Ovary (tissue), 7 donors: ENCODE measurements at regions not wholly inside any gene's neighbourhood (a gene's known extent, or its start where the extent isn't known, plus 50 kb on each side); places are given as distances from the start of the nearest gene placed in this dataset.

Experiments used
- DNase-seq, 5 donors: peaks; one replicate each; pipeline ENCODE4 v3.0.0-alpha.2; 2019 to 2020
- H3K27ac ChIP-seq, 2 donors: fragments of 200-600 bp; one replicate each; pipeline versions ENCODE4 v1.5.1 to v1.8.0; 2019 to 2022
- H3K27me3 ChIP-seq: fragments of 200-600 bp; one replicate; pipeline ENCODE4 v1.8.0; 2022
- H3K36me3 ChIP-seq: fragments of 200-600 bp; sonication (generic); one replicate; pipeline ENCODE4 v1.5.1; 2019
- H3K4me1 ChIP-seq: one replicate; pipeline ENCODE4 v1.8.1; 2013; ENCODE audit warnings: mild to moderate bottlenecking, moderate library complexity; ENCODE audit not compliant: insufficient read depth
- H3K4me3 ChIP-seq: fragments of 200-600 bp; sonication (generic); one replicate; pipeline ENCODE4 v1.5.1; 2017
- H3K9me3 ChIP-seq, 2 donors: fragments of 200-600 bp in 1 of 2; sonication (generic) in 1 of 2; one replicate each; pipeline versions ENCODE4 v1.5.1 to v1.8.1; 2013 to 2019; ENCODE audit warnings: mild to moderate bottlenecking in 1 of 2, moderate library complexity in 1 of 2
- EP300 ChIP-seq: sonication (generic); formaldehyde crosslinking; IDR thresholded peaks from one replicate; pipeline ENCODE4 v1.6.1; 2017; ENCODE audit warnings: antibody characterized with exemption
- POLR2A ChIP-seq: fragments of 450-650 bp; IDR thresholded peaks from one replicate; pipeline ENCODE4 v1.6.1; 2017; ENCODE audit warnings: antibody characterized with exemption, mild to moderate bottlenecking, moderate library complexity
- WGBS, 3 donors: extraction: QIAGEN DNeasy Blood & Tissue Kit in 1 of 3; methylation state at CpG; one replicate each; pipeline versions ENCODE4 v1.1.5 to v1.1.7; 2013 to 2017; 5-methylcytosine and 5-hydroxymethylcytosine counted together
- intact Hi-C, 4 donors: fragments of 100-400 bp; cut with DNase I; formaldehyde crosslinking; loops; one replicate each; pipeline versions ENCODE4 v1.11.0 to v1.15.1; 2022 to 2023
- TF ChIP-seq, protein P1 (sequence below), 3 donors: fragments of 450-650 bp in 2 of 3; fragments of 200-600 bp in 1 of 3; IDR thresholded peaks; one replicate each; pipeline versions ENCODE4 v1.5.1 to v1.8.0; 2016 to 2022; ENCODE audit warnings: antibody characterized with exemption in 3 of 3, mild to moderate bottlenecking in 1 of 3
- donor health status: DM: no; HTN: no; CAD: no; lungs with moderate emphysema.
- donor health status: DM: no; HTN: no; CAD: no.
- donor health status: Bipolar disorder and iron deficiency.
- donor health status: DM: no; HTN: no; CAD: no.
- donor health status: DM: yes; HTN: yes; CAD: no.

DNA sequence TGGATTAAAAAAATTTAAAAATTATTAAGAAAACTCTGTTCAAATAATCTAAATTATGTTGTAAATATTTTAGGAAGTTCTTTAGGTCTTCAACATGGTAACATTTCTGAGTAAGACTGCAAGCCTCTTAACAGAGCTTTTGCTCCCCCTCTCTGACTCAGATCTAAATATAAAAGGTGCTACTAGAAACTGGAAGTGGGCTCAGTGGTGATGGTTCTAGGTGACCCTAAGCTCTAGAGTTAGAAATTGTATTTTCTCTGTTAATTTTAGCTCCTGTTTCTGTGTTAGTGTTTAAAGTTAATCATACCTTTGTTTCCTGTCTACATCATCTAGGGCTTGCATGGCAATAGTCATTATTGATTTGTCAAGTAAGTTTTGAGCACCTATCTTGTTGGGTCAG lies 159.9 kb upstream of the MEIS2 start:
- TF ChIP-seq, protein P1, sequence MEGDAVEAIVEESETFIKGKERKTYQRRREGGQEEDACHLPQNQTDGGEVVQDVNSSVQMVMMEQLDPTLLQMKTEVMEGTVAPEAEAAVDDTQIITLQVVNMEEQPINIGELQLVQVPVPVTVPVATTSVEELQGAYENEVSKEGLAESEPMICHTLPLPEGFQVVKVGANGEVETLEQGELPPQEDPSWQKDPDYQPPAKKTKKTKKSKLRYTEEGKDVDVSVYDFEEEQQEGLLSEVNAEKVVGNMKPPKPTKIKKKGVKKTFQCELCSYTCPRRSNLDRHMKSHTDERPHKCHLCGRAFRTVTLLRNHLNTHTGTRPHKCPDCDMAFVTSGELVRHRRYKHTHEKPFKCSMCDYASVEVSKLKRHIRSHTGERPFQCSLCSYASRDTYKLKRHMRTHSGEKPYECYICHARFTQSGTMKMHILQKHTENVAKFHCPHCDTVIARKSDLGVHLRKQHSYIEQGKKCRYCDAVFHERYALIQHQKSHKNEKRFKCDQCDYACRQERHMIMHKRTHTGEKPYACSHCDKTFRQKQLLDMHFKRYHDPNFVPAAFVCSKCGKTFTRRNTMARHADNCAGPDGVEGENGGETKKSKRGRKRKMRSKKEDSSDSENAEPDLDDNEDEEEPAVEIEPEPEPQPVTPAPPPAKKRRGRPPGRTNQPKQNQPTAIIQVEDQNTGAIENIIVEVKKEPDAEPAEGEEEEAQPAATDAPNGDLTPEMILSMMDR (IDR thresholded peaks at IDR 0.05), result no peak
- TF ChIP-seq POLR2A (no peak), EP300 (no peak)
- no peak overlapping the region for H3K4me3 ChIP-seq
- H3K36me3 ChIP-seq, result no peaks in the 10 kb centered on the region
- H3K4me1 ChIP-seq, result no peaks in the 10 kb centered on the region
- H3K27me3 ChIP-seq, result no peaks in the 10 kb centered on the region
- H3K27ac ChIP-seq, result no peak overlapping the region
- H3K9me3 ChIP-seq, result no peaks in the 10 kb centered on the region
- intact Hi-C loops, result no loop called here
- DNase-seq, result no peak

DNA sequence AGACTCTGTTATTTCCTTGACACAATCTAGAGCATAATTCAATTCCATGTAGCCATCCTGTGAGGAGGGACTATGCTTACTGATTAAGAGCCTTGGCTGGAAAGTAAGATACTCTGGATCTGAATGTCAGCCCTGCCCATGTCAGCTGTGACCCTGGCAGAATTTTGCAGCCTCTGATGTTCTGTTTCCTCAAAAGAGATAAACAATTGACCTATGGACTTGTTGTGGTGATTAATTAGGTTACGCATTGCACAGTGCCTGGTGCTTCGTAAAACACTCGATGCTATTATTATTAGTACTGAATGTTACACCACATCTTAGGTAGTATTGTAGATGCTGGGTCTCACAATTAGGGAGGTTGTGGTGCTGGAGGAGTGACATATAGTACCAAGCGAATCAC lies 161.3 kb upstream of the MEIS2 start:
- Histone ChIP-seq H3K27me3 (no peaks in the 10 kb centered on the region), H3K27ac (no peak overlapping the region), H3K4me1 (no peaks in the 10 kb centered on the region), H3K36me3 (no peaks in the 10 kb centered on the region), H3K4me3 (no peak overlapping the region), H3K9me3 (no peaks in the 10 kb centered on the region)
- WGBS, 3 donors, result 75 to 85% (median 80%) methylated on average over 4 of the region's 4 CpGs
- intact Hi-C loops, result no loop called here
- TF ChIP-seq, protein P1 (IDR thresholded peaks at IDR 0.05), result no peak
- TF ChIP-seq EP300 (no peak), POLR2A (no peak)
- DNase-seq, result no peak

DNA sequence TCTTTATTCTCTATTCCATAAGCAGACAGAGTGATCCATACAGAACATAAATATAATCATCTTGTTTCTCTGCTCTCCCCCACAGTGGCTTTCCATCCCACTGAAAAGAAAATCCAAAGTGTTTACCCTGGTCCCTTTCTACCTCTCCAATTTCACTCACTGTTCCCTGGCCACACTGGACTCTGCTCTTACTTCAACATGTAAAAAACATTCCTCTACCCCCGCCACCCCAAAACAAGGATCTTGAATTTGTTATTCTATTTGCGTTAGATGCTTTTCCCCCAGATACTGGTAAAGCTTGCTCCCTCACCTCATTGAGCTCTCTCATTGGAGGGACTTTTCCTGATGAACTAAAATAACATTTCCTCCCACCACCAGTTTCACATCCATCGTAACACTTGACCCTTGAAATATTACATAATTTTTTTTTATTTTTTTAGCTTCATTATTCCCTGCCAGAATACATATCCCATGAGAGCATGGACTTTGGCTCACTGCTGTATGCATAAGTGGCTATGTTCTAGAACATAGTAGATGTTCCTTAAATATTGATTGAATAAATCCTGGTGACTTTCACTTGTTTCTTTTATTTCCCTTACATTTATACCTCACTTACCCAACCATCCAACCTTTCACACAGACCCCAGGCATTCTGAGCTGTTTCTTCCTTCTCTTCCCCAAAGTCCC lies 162.7 kb upstream of the MEIS2 start:
- H3K4me3 ChIP-seq, result no peak overlapping the region
- no peaks in the 10 kb centered on the region for H3K36me3 ChIP-seq
- H3K27me3 ChIP-seq, result no peaks in the 10 kb centered on the region
- DNase-seq, result no peak
- intact Hi-C loops, result no loop called here
- H3K27ac ChIP-seq, result no peak overlapping the region
- H3K9me3 ChIP-seq, result no peaks in the 10 kb centered on the region
- WGBS, 3 donors, result 53 to 61% (median 56%) methylated on average over 3 of the region's 3 CpGs
- TF ChIP-seq EP300 (no peak), POLR2A (no peak)
- TF ChIP-seq, protein P1 (IDR thresholded peaks at IDR 0.05), result no peak
- no peaks in the 10 kb centered on the region for H3K4me1 ChIP-seq

DNA sequence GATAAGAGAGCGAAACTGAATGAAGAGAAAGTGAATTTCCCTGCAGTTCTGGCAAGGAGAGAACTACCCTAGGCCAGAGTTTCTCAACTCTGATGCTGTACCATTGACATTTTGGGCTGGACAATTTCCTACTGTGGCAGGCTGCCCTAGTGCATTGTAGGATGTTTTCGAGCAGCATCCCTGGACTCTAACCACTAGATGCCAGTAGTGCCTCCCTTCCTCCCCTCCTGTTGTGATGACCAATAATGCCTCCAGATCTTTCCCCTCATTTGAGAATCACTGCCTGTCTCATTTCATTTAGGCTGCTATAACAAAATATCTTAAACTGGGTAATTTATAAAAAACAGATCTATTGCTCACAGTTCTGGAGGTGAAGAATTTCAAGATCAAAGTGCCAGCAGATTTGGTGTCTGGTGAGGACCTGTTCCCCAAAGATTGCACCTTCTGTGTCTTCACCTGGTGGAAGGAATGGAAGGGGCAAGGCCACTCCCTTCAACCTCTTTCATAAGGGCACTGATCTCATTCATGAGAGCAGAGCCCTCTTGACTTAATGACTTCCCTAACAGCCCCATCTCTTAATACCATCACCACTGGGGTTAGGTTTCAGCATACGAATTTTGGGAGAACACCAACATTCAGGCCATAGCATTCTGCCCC lies 188.9 kb upstream of the MEIS2 start:
- H3K4me3 ChIP-seq, result no peak overlapping the region
- no peaks in the 10 kb centered on the region for H3K4me1 ChIP-seq
- 57 to 64% (median 63%) methylated on average over 3 of the region's 3 CpGs for whole genome bisulfite sequencing, 3 donors
- no peaks in the 10 kb centered on the region for H3K9me3 ChIP-seq
- intact Hi-C loops, result no loop called here
- TF ChIP-seq EP300 (no peak), POLR2A (no peak)
- TF ChIP-seq, protein P1 (IDR thresholded peaks at IDR 0.05), result no peak
- no peak overlapping the region for H3K27ac ChIP-seq
- no peaks in the 10 kb centered on the region for H3K27me3 ChIP-seq
- no peak for DNase-seq
- no peaks in the 10 kb centered on the region for H3K36me3 ChIP-seq
